ENCODE measurements at regions not wholly inside any gene's neighbourhood (a gene's known extent, or its start where the extent isn't known, plus 50 kb on each side); places are given as distances from the start of the nearest gene placed in this dataset.
A peak's percentile ranks its signal among the peaks of the same experiment; 100 is the strongest.
"Not testable (repeated sequence)": the region's sequence is repeated elsewhere in the genome, so short reads cannot be mapped to it uniquely, and the experiment has no call there.

- no peak for DNase-seq
Observed at GRCh38 chr3:106276151-106276550, 407.3 kb upstream of the CBLB start.

GRCh38 chr3:106276755-106277612 lies 408.2 kb upstream of the CBLB start:
- DNase-seq = no peak

DNA sequence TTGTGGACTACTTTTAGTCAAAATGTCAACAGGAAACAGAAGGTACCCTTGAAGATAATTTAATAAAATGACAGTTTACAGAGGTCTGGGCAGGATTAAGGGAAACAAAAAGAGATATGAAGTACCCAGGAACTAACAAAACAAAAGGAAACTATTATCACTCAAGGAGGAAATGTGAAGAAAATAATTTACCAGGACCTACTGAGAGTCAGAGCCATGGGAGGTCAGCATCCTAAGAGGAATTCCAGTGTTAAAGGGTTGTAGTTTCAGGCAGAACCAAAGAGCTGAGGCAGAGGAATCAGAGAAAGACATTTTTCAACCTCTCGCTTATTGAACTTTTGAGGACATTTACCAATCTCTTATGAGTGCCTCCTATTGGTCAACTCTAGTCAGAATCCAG lies 408.9 kb upstream of the CBLB start:
- no peak for DNase-seq

GRCh38 chr3:106281221-106281620 lies 412.4 kb upstream of the CBLB start:
- no peak for DNase-seq

GRCh38 chr3:106282943-106283342 lies 414.1 kb upstream of the CBLB start:
- no peak for DNase-seq

DNA sequence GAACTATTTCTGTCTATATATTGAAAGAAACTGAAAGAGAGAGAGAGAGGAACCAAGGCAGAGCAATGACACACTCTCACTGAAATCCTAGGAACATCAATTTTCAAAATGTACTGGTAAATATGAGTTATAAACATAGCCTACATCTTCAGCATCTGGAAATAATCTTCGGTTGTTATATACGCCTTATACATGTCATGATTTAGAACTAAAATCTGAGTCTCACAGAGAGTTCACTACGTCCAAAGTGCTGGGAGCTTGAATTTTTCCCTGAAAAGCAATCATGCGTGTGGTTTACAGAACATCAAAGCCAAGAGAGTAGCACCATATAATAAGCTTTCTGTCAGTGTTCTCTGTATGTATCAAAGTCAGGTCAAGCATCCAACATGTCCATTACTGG lies 420.0 kb upstream of the CBLB start:
- no peak for DNase-seq

DNA sequence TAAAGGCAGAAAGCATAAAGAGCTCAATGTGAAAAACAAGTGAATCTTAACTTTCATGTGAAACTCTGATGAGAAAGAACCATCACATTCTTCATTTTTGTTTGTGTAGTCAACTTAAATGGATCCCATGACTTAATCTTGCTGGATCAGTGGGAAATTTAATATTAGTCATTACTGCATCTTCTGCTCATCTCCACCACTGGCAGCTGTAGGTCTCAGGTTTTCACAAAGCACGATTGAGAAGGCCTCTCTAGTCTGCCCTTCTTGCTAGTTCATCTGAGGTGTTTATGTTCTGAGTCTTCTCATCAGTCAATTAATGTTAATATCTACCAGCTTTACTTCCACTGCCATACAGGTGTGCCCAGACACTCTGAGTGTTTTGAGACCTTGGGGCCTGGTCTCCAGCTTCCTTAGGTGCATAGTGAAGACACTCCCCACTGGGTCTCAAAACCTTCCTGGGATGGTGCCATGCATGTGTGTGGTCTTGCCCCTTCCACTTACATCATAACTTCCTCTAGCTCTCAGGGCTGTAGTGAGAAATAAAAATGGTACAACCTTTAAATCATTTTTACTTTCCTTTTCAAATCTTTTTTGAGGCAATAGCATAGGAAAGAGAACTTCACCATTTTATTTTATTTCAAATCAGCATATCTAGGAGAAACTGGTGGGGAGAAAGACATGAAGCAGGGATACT lies 421.6 kb upstream of the CBLB start:
- DNase-seq = no peak

DNA sequence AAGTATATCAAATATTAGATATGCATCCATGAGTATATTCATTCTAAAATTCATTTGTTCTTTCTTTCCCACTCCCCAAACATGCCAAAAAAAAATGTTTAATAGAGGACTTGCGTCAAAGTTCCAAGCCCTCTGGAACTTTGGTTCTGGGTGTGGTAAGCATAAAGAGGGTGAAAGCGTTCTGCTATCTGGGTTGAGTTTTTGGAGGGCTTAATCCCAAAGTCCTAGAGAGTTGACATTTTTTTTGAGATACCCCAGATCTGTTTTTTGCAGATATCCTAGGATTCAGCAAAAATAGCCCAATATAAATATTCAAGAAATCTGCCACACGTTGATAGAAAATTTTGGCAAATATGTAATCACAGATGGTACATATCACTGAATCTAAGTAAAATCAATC lies 424.3 kb upstream of the CBLB start:
- no peak for DNase-seq

DNA sequence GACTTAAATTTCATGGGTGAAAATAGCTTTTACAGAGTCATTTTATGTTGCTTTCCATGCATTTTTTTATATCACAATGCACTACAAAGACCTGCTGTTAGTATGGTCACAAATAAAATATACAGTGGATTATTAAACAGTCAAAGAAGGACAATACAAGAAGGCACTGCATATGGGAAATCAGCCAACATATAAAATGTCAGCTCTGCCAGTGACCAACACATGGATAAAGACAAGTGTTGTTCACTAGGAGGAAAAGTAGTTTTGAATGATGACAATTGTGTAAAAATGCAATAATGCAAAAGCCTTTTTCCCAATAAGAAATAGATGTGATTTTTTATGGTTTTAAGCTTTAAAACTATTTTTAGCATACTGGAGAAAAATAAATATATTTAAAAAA lies 425.3 kb upstream of the CBLB start:
- no peak for DNase-seq

- no peak for DNase-seq
Observed at GRCh38 chr3:106296062-106296461, 427.2 kb upstream of the CBLB start.

- peak; percentile 10 to 12 for DNase-seq
Observed at GRCh38 chr3:106299300-106300098, 430.7 kb upstream of the CBLB start.

- DNase-seq = no peak
Observed at GRCh38 chr3:106302451-106303221, 433.8 kb upstream of the CBLB start.

DNA sequence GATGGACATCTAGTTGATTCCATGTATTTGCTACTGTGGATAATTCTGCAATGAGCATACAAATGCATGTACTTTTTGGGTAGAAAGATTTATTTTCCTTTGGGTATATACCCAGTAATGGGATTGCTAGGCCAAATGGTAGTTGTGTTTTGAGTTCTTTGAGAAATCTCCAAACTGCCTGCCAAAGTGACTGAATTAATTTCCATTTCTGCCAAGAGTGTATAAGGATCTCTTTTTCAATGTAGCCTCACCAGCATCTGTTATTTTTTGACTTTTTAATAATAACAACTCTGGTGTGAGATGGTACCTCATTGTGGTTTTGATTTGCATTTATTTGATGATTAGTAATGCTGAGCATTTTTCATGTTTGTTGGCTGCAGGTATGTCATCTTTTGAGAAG lies 435.0 kb upstream of the CBLB start:
- DNase-seq = no peak

GRCh38 chr3:106305127-106305526 lies 436.3 kb upstream of the CBLB start:
- no peak for DNase-seq

DNA sequence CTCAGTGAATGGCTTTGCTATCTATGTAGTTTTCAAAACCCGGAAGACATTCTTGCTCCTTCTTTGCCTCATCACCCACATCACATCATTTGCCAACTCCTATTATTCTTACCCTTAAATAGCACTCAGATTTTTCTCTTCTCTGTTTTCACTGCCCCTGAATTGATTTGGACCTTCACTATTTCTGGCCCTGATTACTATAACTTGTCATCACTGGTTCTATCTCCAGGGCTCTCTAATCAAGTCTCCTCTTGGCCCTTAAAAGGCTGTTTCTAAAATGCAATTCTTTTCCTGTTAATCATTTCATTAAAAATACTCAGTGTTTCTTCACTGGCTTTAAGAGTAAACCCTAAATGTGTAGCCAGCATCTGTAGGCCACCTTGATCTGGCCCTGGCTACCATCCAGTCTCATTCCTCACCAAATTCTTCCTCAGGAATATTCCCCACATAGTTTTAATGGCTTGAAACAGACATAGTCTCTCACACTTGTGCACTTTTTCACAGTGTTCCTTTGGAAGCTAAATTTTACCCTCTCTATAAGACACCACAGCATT lies 437.1 kb upstream of the CBLB start:
- DNase-seq = no peak

DNA sequence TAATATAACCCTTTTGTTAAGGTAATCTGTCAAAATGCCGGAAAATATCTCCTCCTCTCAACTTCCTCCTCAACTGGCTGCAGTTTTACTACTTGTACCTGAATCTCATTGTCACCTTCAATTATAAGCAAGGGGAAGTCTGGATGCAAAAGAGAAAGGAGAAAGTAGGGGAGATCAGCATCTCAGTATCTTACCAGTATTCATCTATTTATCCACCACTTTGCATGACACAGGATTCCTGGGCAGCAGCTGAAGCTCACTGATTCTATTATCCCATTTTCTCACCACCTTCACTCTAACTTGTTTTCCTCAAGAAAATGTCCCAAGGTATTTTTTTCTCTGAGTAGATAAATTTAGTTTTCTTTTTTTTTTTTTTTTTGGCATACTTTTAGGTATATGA lies 440.5 kb upstream of the CBLB start:
- DNase-seq = no peak

- not testable (repeated sequence) for DNase-seq
Observed at GRCh38 chr3:106309798-106310197, 441.0 kb upstream of the CBLB start.

DNA sequence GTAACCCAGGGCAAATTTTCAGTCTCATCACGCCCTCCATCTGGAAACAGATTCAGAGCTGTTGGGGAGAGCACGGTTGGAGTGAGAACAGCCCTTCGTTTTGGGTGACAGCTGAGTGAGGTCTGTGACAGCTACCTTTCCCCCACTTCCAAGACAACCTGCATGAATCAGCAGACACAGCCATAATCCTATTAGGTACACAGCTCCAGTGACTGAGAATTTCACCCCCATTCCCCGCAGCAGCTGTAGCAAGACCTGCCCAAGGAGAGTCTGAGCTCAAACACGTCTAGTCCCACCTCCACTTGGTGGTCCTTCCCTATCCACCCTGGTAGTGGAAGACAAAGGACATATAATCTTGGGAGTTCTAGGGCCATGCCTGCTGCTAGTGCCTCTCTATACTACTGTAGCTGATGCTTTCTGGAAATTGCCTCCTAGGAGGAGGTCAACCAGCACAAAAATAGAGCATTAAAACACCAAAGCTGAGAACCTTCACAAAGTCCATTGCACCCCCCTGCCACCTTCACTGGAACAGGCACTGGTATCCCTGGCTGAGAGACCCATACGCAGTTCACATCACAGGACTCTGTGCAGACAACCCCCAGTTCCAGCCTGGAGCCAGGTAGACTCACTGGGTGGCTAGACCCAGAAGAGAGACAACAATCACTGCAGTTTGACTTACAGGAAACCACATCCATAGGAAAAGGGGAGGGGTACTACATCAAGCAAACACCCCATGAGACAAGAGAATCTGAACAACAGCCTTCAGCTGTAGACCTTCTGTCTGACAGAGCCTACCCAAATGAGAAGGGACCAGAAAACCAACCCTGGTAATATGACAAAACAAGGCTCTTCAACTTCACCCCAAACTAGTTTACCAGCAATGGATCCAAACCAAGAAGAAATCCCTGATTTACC lies 448.6 kb upstream of the CBLB start:
- no peak for DNase-seq

- not testable (repeated sequence) for DNase-seq
Observed at GRCh38 chr3:106321438-106321837, 452.6 kb upstream of the CBLB start.

DNA sequence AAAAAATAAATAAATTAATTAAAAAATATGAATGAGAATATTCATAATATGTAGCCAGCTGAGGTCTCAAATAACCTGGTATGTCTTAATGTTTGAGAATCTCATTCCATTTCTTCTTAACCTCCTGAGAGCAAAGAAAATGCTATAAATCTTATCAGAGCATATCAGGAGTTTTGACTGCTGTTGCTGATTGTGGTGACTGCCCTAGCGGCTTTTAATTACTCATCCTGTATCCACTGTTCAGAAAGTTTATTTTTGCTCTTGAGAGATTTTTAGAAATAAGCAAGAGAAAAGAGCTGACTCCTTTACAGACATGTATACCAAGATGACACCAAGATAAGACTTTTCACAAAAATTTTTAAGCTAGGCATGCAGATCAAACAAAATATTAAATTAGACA lies 454.8 kb upstream of the CBLB start:
- no peak for DNase-seq

GRCh38 chr3:106326941-106327695 lies 458.3 kb upstream of the CBLB start:
- no peak for DNase-seq
